Liver (tissue), 8 donors: ENCODE measurements at regions not wholly inside any gene's neighbourhood (a gene's known extent, or its start where the extent isn't known, plus 50 kb on each side); places are given as distances from the start of the nearest gene placed in this dataset.

Source experiments
- DNase-seq: peaks from one replicate; pipeline ENCODE4 v3.0.0-alpha.2; 2017; ENCODE audit warnings: low spot score
- H3K27ac ChIP-seq, 2 donors: one replicate each; pipeline ENCODE4 v1.7.0; 2013; ENCODE audit warnings: inconsistent platforms in 2 of 2, low read length in 2 of 2, control low read depth in 1 of 2, low read depth in 1 of 2, mild to moderate bottlenecking in 1 of 2
- H3K27me3 ChIP-seq, 4 donors: one replicate each; pipeline versions ENCODE4 v1.6.1 to v1.7.0; 2013; ENCODE audit warnings: low read length in 3 of 4, inconsistent platforms in 1 of 4, mild to moderate bottlenecking in 1 of 4, moderate library complexity in 1 of 4; ENCODE audit not compliant: control insufficient read depth in 4 of 4, insufficient read depth in 4 of 4
- H3K36me3 ChIP-seq, 4 donors: one replicate each; pipeline versions ENCODE4 v1.6.1 to v1.7.0; 2013; ENCODE audit warnings: low read length in 3 of 4, mild to moderate bottlenecking in 3 of 4, low read depth in 1 of 4, moderate library complexity in 1 of 4; ENCODE audit not compliant: control insufficient read depth in 4 of 4, insufficient read depth in 3 of 4
- H3K4me1 ChIP-seq, 4 donors: one replicate each; pipeline versions ENCODE4 v1.6.1 to v1.7.0; 2013; ENCODE audit warnings: low read length in 3 of 4, mild to moderate bottlenecking in 3 of 4, moderate library complexity in 1 of 4; ENCODE audit not compliant: control insufficient read depth in 4 of 4, insufficient read depth in 4 of 4
- H3K4me3 ChIP-seq, 3 donors: one replicate each; pipeline versions ENCODE4 v1.6.1 to v1.7.0; 2013; ENCODE audit warnings: low read length in 3 of 3, control low read depth in 1 of 3, low read depth in 1 of 3, mild to moderate bottlenecking in 1 of 3
- H3K9ac ChIP-seq, 2 donors: one replicate each; pipeline ENCODE4 v1.7.0; 2013; ENCODE audit warnings: low read length in 2 of 2, mild to moderate bottlenecking in 2 of 2, moderate library complexity in 2 of 2, control low read depth in 1 of 2, low read depth in 1 of 2
- H3K9me3 ChIP-seq, 4 donors: one replicate each; pipeline versions ENCODE4 v1.6.1 to v1.7.0; 2013; ENCODE audit warnings: low read length in 3 of 4; ENCODE audit not compliant: control insufficient read depth in 4 of 4
- ATF3 ChIP-seq: IDR thresholded peaks from 2 replicates; pipeline ENCODE4 v1.6.1; 2016; ENCODE audit warnings: antibody characterized with exemption
- CTCF ChIP-seq: fragments of 150-350 bp; IDR thresholded peaks from 2 replicates; pipeline ENCODE4 v1.5.1; 2017; ENCODE audit warnings: improper control_type of control experiment, low read depth, low read length; ENCODE audit not compliant: missing input control
- FOXA1 ChIP-seq: IDR thresholded peaks from 2 replicates; pipeline ENCODE4 v1.6.1; 2016; ENCODE audit warnings: antibody characterized with exemption
- FOXA2 ChIP-seq: IDR thresholded peaks from 2 replicates; pipeline ENCODE4 v1.6.1; 2016; ENCODE audit warnings: antibody characterized with exemption
- GABPA ChIP-seq, 2 donors: IDR thresholded peaks in 1 of 2; conservative IDR thresholded peaks in 1 of 2; 2 replicates each; pipeline ENCODE4 v1.6.1; 2016; ENCODE audit warnings: antibody characterized with exemption in 2 of 2, mild to moderate bottlenecking in 1 of 2, moderate library complexity in 1 of 2
- HNF4A ChIP-seq, 2 donors: conservative IDR thresholded peaks; 2 replicates each; pipeline ENCODE4 v1.6.1; 2016; ENCODE audit warnings: antibody characterized with exemption in 2 of 2, mild to moderate bottlenecking in 2 of 2
- HNF4G ChIP-seq: IDR thresholded peaks from 2 replicates; pipeline ENCODE4 v1.6.1; 2016; ENCODE audit warnings: antibody characterized with exemption
- JUND ChIP-seq, 2 donors: IDR thresholded peaks; 2 replicates each; pipeline ENCODE4 v1.6.1; 2016; ENCODE audit warnings: antibody characterized with exemption in 2 of 2
- MAX ChIP-seq: IDR thresholded peaks from 2 replicates; pipeline ENCODE4 v1.6.1; 2016; ENCODE audit warnings: antibody characterized with exemption
- NR2F2 ChIP-seq: IDR thresholded peaks from 2 replicates; pipeline ENCODE4 v1.6.1; 2016; ENCODE audit warnings: antibody characterized with exemption
- RAD21 ChIP-seq, 2 donors: IDR thresholded peaks; 2 replicates each; pipeline ENCODE4 v1.6.1; 2016; ENCODE audit warnings: antibody characterized with exemption in 2 of 2, mild to moderate bottlenecking in 2 of 2
- REST ChIP-seq: IDR thresholded peaks from 2 replicates; pipeline ENCODE4 v1.6.1; 2016; ENCODE audit warnings: antibody characterized with exemption, mild to moderate bottlenecking
- RXRA ChIP-seq, 2 donors: IDR thresholded peaks; 2 replicates each; pipeline ENCODE4 v1.6.1; 2017 to 2018; ENCODE audit warnings: antibody characterized with exemption in 2 of 2, mild to moderate bottlenecking in 1 of 2
- SP1 ChIP-seq: IDR thresholded peaks from 2 replicates; pipeline ENCODE4 v1.6.1; 2018; ENCODE audit warnings: antibody characterized with exemption, mild to moderate bottlenecking
- TAF1 ChIP-seq: conservative IDR thresholded peaks from 2 replicates; pipeline ENCODE4 v1.6.1; 2016; ENCODE audit warnings: antibody characterized with exemption, mild to moderate bottlenecking
- YY1 ChIP-seq: IDR thresholded peaks from 2 replicates; pipeline ENCODE4 v1.6.1; 2016; ENCODE audit warnings: antibody characterized with exemption, mild to moderate bottlenecking
- ZBTB33 ChIP-seq: IDR thresholded peaks from 2 replicates; pipeline ENCODE4 v1.6.1; 2016; ENCODE audit warnings: antibody characterized with exemption
- WGBS: extraction: QIAGEN DNeasy Blood & Tissue Kit; methylation state at CpG from one replicate; pipeline ENCODE4 v1.1.7; 2013; 5-methylcytosine and 5-hydroxymethylcytosine counted together
- donor health status: healthy.
- donor health status: healthy.
- donor health status: healthy.
- donor health status: healthy.
- donor health status: healthy.

- no peak overlapping the region for H3K27ac ChIP-seq
- H3K27me3 ChIP-seq, result no peaks in the 10 kb centered on the region
- peaks cover 4 to 39% (median 22%) of the 10 kb centered on the region in 4 donors for H3K4me1 ChIP-seq
- no peaks in the 10 kb centered on the region for H3K9me3 ChIP-seq
- TF ChIP-seq RAD21 (IDR thresholded peaks at IDR 0.05) (no peak), HNF4G (no peak), TAF1 (no peak), ZBTB33 (no peak), HNF4A (conservative IDR thresholded peaks at IDR 0.05) (no peak), JUND (IDR thresholded peaks at IDR 0.05) (no peak), REST (no peak), FOXA1 (no peak), CTCF (no peak), SP1 (no peak), YY1 (no peak), ATF3 (no peak), NR2F2 (no peak), MAX (no peak), FOXA2 (no peak), GABPA (IDR thresholded peaks at IDR 0.05 in 1 of 2, conservative IDR thresholded peaks at IDR 0.05 in 1 of 2) (no peak), RXRA (IDR thresholded peaks at IDR 0.05) (no peak)
- no peak overlapping the region for H3K9ac ChIP-seq
- DNase-seq, result no peak
- WGBS, result 95% methylated on average over 6 of the region's 6 CpGs
- no peak overlapping the region for H3K4me3 ChIP-seq
- no peaks in the 10 kb centered on the region for H3K36me3 ChIP-seq
Measured at GRCh38 chr17:59470624-59471297, 94.6 kb upstream of the DHX40 start.
